Fibroblast of lung (primary cell): ENCODE measurements at regions not wholly inside any gene's neighbourhood (a gene's known extent, or its start where the extent isn't known, plus 50 kb on each side); places are given as distances from the start of the nearest gene placed in this dataset.
A peak's percentile ranks its signal among the peaks of the same experiment; 100 is the strongest.

Experiments used
- DNase-seq, 2 donors: peaks; one replicate each; pipeline versions ENCODE4 v3.0.0 to v3.0.0-alpha.2; 2010; ENCODE audit warnings: low read depth in 2 of 2
- H2AFZ ChIP-seq: 2 replicates; pipeline ENCODE4 v1.5.1; 2012; ENCODE audit warnings: low read length, control low read depth, inconsistent platforms
- H3K27ac ChIP-seq: 2 replicates; pipeline ENCODE4 v1.5.1; 2011; ENCODE audit warnings: low read length, control low read depth; ENCODE audit not compliant: insufficient read depth
- H3K27me3 ChIP-seq: 2 replicates; pipeline ENCODE4 v1.5.1; 2011; ENCODE audit warnings: mild to moderate bottlenecking, low read length; ENCODE audit not compliant: control insufficient read depth, insufficient read depth
- H3K36me3 ChIP-seq: 2 replicates; pipeline ENCODE4 v1.5.1; 2011; ENCODE audit warnings: low read length; ENCODE audit not compliant: control insufficient read depth, insufficient read depth
- H3K4me1 ChIP-seq: 2 replicates; pipeline ENCODE4 v1.5.1; 2011; ENCODE audit warnings: low read length; ENCODE audit not compliant: control insufficient read depth, insufficient read depth; ENCODE audit errors: extremely low read depth
- H3K4me2 ChIP-seq: 2 replicates; pipeline ENCODE4 v1.5.1; 2011; ENCODE audit warnings: low read length, control low read depth; ENCODE audit not compliant: insufficient read depth; ENCODE audit errors: extremely low read depth
- H3K4me3 ChIP-seq, 4 experiments: fragments of 200-600 bp in 1 of 4; sonication (generic) in 1 of 4; replicated peaks in 1 of 4; 2 replicates each; pipeline ENCODE4 v1.5.1; 2011 to 2016; ENCODE audit warnings: low read length in 4 of 4, low read depth in 3 of 4, mild to moderate bottlenecking in 3 of 4, control low read depth in 2 of 4, inconsistent platforms in 1 of 4, mixed read lengths in 1 of 4; ENCODE audit not compliant: insufficient read depth in 1 of 4; ENCODE audit errors: control extremely low read depth in 1 of 4
- H3K79me2 ChIP-seq: 2 replicates; pipeline ENCODE4 v1.5.1; 2012; ENCODE audit warnings: mild to moderate bottlenecking, low read length, inconsistent platforms; ENCODE audit not compliant: control insufficient read depth, insufficient read depth
- H3K9ac ChIP-seq: 2 replicates; pipeline ENCODE4 v1.5.1; 2011; ENCODE audit warnings: mild to moderate bottlenecking, low read length, control low read depth; ENCODE audit not compliant: insufficient read depth
- H3K9me3 ChIP-seq: 2 replicates; pipeline ENCODE4 v1.5.1; 2012; ENCODE audit warnings: low read depth, low read length; ENCODE audit not compliant: control insufficient read depth, insufficient read depth
- H4K20me1 ChIP-seq: 2 replicates; pipeline ENCODE4 v1.5.1; 2011; ENCODE audit warnings: low read length; ENCODE audit not compliant: control insufficient read depth, insufficient read depth; ENCODE audit errors: extremely low read depth
- EZH2 ChIP-seq: IDR thresholded peaks from 2 replicates; pipeline ENCODE4 v1.5.1; 2012; ENCODE audit warnings: low read length, control low read depth, mild to moderate bottlenecking; ENCODE audit errors: missing control alignments
- TF ChIP-seq, protein P1 (sequence below), 2 donors: IDR thresholded peaks in 1 of 2; conservative IDR thresholded peaks in 1 of 2; 1 replicate in 1 of 2; 2 replicates in 1 of 2; pipeline ENCODE4 v1.5.1; 2011 to 2012; ENCODE audit warnings: low read length in 2 of 2, control low read depth in 1 of 2, inconsistent platforms in 1 of 2, low read depth in 1 of 2, mild to moderate bottlenecking in 1 of 2

- H3K9ac ChIP-seq = no peak overlapping the region
- no peaks in the 10 kb centered on the region for H3K27me3 ChIP-seq
- H4K20me1 ChIP-seq = no peaks in the 10 kb centered on the region
- no peak overlapping the region for H3K4me2 ChIP-seq
- H3K79me2 ChIP-seq = no peaks in the 10 kb centered on the region
- DNase-seq = no peak
- no peaks in the 10 kb centered on the region for H3K36me3 ChIP-seq
- H2AFZ ChIP-seq = no peak overlapping the region
- H3K27ac ChIP-seq = no peak overlapping the region
- H3K4me1 ChIP-seq = no peaks in the 10 kb centered on the region
- H3K4me3 ChIP-seq = no peak overlapping the region
- H3K9me3 ChIP-seq = no peaks in the 10 kb centered on the region
- TF ChIP-seq, protein P1, sequence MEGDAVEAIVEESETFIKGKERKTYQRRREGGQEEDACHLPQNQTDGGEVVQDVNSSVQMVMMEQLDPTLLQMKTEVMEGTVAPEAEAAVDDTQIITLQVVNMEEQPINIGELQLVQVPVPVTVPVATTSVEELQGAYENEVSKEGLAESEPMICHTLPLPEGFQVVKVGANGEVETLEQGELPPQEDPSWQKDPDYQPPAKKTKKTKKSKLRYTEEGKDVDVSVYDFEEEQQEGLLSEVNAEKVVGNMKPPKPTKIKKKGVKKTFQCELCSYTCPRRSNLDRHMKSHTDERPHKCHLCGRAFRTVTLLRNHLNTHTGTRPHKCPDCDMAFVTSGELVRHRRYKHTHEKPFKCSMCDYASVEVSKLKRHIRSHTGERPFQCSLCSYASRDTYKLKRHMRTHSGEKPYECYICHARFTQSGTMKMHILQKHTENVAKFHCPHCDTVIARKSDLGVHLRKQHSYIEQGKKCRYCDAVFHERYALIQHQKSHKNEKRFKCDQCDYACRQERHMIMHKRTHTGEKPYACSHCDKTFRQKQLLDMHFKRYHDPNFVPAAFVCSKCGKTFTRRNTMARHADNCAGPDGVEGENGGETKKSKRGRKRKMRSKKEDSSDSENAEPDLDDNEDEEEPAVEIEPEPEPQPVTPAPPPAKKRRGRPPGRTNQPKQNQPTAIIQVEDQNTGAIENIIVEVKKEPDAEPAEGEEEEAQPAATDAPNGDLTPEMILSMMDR (conservative IDR thresholded peaks at IDR 0.05 in 1 of 2, IDR thresholded peaks at IDR 0.05 in 1 of 2; ENCODE audit: low read depth in 1 of 2, low read length in 2 of 2) = no peak
These were observed 532.8 kb downstream of the MAT2B start for GRCh38 chr5:164038128-164038783.

GRCh38 chr5:164041105-164041504 is 535.7 kb downstream of the MAT2B start:
- Histone ChIP-seq H4K20me1 (no peaks in the 10 kb centered on the region), H3K4me3 (no peak overlapping the region), H3K27ac (no peak overlapping the region), H3K9ac (no peak overlapping the region), H2AFZ (no peak overlapping the region), H3K9me3 (no peaks in the 10 kb centered on the region), H3K79me2 (no peaks in the 10 kb centered on the region), H3K27me3 (no peaks in the 10 kb centered on the region), H3K4me1 (no peaks in the 10 kb centered on the region), H3K4me2 (no peak overlapping the region), H3K36me3 (no peaks in the 10 kb centered on the region)
- no peak for DNase-seq
- no peak for TF ChIP-seq EZH2
- TF ChIP-seq, protein P1 (conservative IDR thresholded peaks at IDR 0.05 in 1 of 2, IDR thresholded peaks at IDR 0.05 in 1 of 2; ENCODE audit: low read depth in 1 of 2, low read length in 2 of 2) = no peak

GRCh38 chr5:164048359-164048926 is 543.0 kb downstream of the MAT2B start:
- Histone ChIP-seq H3K79me2 (no peaks in the 10 kb centered on the region), H3K36me3 (no peaks in the 10 kb centered on the region), H2AFZ (no peak overlapping the region), H3K27me3 (no peaks in the 10 kb centered on the region), H4K20me1 (no peaks in the 10 kb centered on the region), H3K9me3 (no peaks in the 10 kb centered on the region), H3K4me3 (no peak overlapping the region), H3K4me1 (no peaks in the 10 kb centered on the region), H3K9ac (no peak overlapping the region), H3K4me2 (no peak overlapping the region), H3K27ac (no peak overlapping the region)
- TF ChIP-seq, protein P1 (conservative IDR thresholded peaks at IDR 0.05 in 1 of 2, IDR thresholded peaks at IDR 0.05 in 1 of 2; ENCODE audit: low read depth in 1 of 2, low read length in 2 of 2) = peak in 1 of 2 donors; percentile 42
- TF ChIP-seq EZH2 = no peak
- peak; percentile 25 to 64 for DNase-seq
